ENCODE measurements at regions not wholly inside any gene's neighbourhood (a gene's known extent, or its start where the extent isn't known, plus 50 kb on each side); places are given as distances from the start of the nearest gene placed in this dataset.

GRCh38 chr3:159879598-159879997 is 109.0 kb upstream of the IL12A start:
- TF ChIP-seq CTCF (IDR thresholded peaks at IDR 0.05; ENCODE audit: insufficient read depth, low read length, poor library complexity, severe bottlenecking) (no peak), EZH2phosphoT487 (conservative IDR thresholded peaks at IDR 0.05; ENCODE audit: low read length) (no peak)

All from SU-DHL-6 (cell line).